ENCODE measurements at regions not wholly inside any gene's neighbourhood (a gene's known extent, or its start where the extent isn't known, plus 50 kb on each side); places are given as distances from the start of the nearest gene placed in this dataset.
"Not testable (repeated sequence)": the region's sequence is repeated elsewhere in the genome, so short reads cannot be mapped to it uniquely, and the experiment has no call there.

- Histone ChIP-seq H3K4me3 (no peak overlapping the region), H3K27ac (no peak overlapping the region), H3K36me3 (replicated peaks in 1 of 2) (no peaks in the 10 kb centered on the region), H3K27me3 (no peaks in the 10 kb centered on the region), H3K9me3 (replicated peaks in 1 of 3) (no peaks in the 10 kb centered on the region), H3K4me1 (replicated peaks in 1 of 2) (no peaks in the 10 kb centered on the region)
- no peak for DNase-seq
- TF ChIP-seq POLR2A (IDR thresholded peaks at IDR 0.05): no peak
- intact Hi-C loops (cut with DNase I): no loop called here
- 57 to 78% (median 69%) methylated on average over 1 of the region's 1 CpG for WGBS, 4 donors
These were observed 585.6 kb downstream of the TBL1XR1 start for GRCh38 chr3:176611703-176612102.

DNA sequence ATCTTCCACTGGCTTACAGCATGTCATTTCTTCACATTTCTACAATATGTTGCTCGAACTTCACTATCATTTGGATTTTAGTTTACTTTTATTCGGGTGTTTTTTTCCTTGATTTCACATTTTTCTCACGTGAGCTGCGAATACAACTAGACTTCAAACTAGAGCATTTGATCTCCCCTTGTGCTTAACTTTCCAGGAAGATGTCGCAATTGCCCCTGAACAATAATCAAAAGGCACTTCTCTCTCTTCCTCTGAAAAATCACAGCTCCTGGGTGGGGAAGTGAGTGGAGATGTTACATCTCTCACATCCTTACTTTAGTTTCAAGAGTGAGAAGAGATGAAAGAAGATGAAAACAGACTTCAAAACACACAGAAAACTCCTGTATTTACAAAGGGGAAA, 587.9 kb downstream of the TBL1XR1 start:
- Histone ChIP-seq H3K27me3 (no peaks in the 10 kb centered on the region), H3K4me3 (no peak overlapping the region), H3K4me1 (replicated peaks in 1 of 2) (no peaks in the 10 kb centered on the region), H3K27ac (no peak overlapping the region), H3K9me3 (replicated peaks in 1 of 3) (no peaks in the 10 kb centered on the region), H3K36me3 (replicated peaks in 1 of 2) (no peaks in the 10 kb centered on the region)
- TF ChIP-seq POLR2A (IDR thresholded peaks at IDR 0.05) (no peak), CTCF (IDR thresholded peaks at IDR 0.05) (no peak)
- intact Hi-C loops (cut with DNase I): no loop called here
- 61 to 88% (median 75%) methylated on average over 5 of the region's 5 CpGs for WGBS, 4 donors
- no peak for DNase-seq

GRCh38 chr3:176605553-176605952, 591.7 kb downstream of the TBL1XR1 start:
- 85 to 95% (median 90%) methylated on average over 2 of the region's 2 CpGs for WGBS, 4 donors
- H3K27me3 ChIP-seq; DNase-seq; intact Hi-C loops (cut with DNase I); H3K9me3 ChIP-seq (replicated peaks in 1 of 3); H3K27ac ChIP-seq; H3K36me3 ChIP-seq (replicated peaks in 1 of 2); H3K4me1 ChIP-seq (replicated peaks in 1 of 2); H3K4me3 ChIP-seq: not testable (repeated sequence)

DNA sequence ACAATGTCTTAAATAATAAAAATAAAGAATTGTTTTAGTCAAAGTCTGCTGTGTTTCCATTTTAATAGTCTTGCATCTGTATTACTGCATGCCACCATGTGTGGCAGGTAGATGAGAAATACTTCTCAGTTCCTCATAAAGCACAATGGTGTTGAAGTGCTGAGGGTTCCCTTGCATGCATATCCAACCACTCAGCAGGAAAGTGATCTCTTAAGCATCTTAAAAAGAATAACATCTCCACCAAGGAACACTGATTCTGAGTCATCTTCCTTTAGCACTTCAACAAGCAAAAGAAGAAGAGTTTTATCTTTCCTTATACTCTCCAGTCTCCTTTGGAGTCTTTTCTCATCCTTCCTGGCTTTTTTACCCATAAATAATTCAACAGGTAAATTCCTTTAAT, 602.0 kb downstream of the TBL1XR1 start:
- TF ChIP-seq POLR2A (IDR thresholded peaks at IDR 0.05) (no peak), CTCF (IDR thresholded peaks at IDR 0.05) (no peak)
- H3K27ac ChIP-seq: no peak overlapping the region
- no peaks in the 10 kb centered on the region for H3K27me3 ChIP-seq
- intact Hi-C loops (cut with DNase I): no loop called here
- DNase-seq: no peak
- H3K36me3 ChIP-seq (replicated peaks in 1 of 2): no peaks in the 10 kb centered on the region
- no peaks in the 10 kb centered on the region for H3K9me3 ChIP-seq (replicated peaks in 1 of 3)
- H3K4me3 ChIP-seq: no peak overlapping the region
- H3K4me1 ChIP-seq (replicated peaks in 1 of 2): no peaks in the 10 kb centered on the region

GRCh38 chr3:176590722-176591121, 606.6 kb downstream of the TBL1XR1 start:
- no peak for DNase-seq
- no peak for TF ChIP-seq POLR2A (IDR thresholded peaks at IDR 0.05)
- no peak for TF ChIP-seq CTCF (IDR thresholded peaks at IDR 0.05)
- H3K4me1 ChIP-seq (replicated peaks in 1 of 2): no peaks in the 10 kb centered on the region
- WGBS, 4 donors: 88 to 100% (median 92%) methylated on average over 1 of the region's 1 CpG
- H3K36me3 ChIP-seq (replicated peaks in 1 of 2): no peaks in the 10 kb centered on the region
- intact Hi-C loops (cut with DNase I): no loop called here
- peaks cover 0 to 4% (median 0%) of the 10 kb centered on the region in 3 donors for H3K9me3 ChIP-seq (replicated peaks in 1 of 3)
- H3K4me3 ChIP-seq: no peak overlapping the region
- H3K27me3 ChIP-seq: no peaks in the 10 kb centered on the region
- no peak overlapping the region for H3K27ac ChIP-seq
